GM23248 (cell line): ENCODE measurements at regions not wholly inside any gene's neighbourhood (a gene's known extent, or its start where the extent isn't known, plus 50 kb on each side); places are given as distances from the start of the nearest gene placed in this dataset.
"Not testable (repeated sequence)": the region's sequence is repeated elsewhere in the genome, so short reads cannot be mapped to it uniquely, and the experiment has no call there.

Source experiments
- DNase-seq: peaks from one replicate; pipeline ENCODE4 v3.0.0-alpha.2; 2015
- H2AFZ ChIP-seq: fragments of 200-600 bp; sonication (generic); 2 replicates; pipeline ENCODE4 v1.6.1; 2016; ENCODE audit warnings: antibody characterized with exemption
- H3F3A ChIP-seq: fragments of 200-600 bp; sonication (generic); 2 replicates; pipeline ENCODE4 v1.6.1; 2016; ENCODE audit warnings: mild to moderate bottlenecking, antibody characterized with exemption, mixed run types; ENCODE audit not compliant: insufficient read depth
- H3K27ac ChIP-seq: fragments of 200-600 bp; sonication (generic); 2 replicates; pipeline ENCODE4 v1.5.1; 2016; ENCODE audit warnings: mild to moderate bottlenecking
- H3K27me3 ChIP-seq: fragments of 200-600 bp; sonication (generic); replicated peaks from 2 replicates; pipeline ENCODE4 v1.6.1; 2016; ENCODE audit warnings: mild to moderate bottlenecking; ENCODE audit not compliant: insufficient read depth
- H3K36me3 ChIP-seq: fragments of 200-600 bp; sonication (generic); 2 replicates; pipeline ENCODE4 v1.6.1; 2016; ENCODE audit warnings: low read depth, mild to moderate bottlenecking
- H3K4me1 ChIP-seq: fragments of 200-600 bp; sonication (generic); 2 replicates; pipeline ENCODE4 v1.6.1; 2016; ENCODE audit warnings: mild to moderate bottlenecking; ENCODE audit not compliant: insufficient read depth
- H3K4me2 ChIP-seq: fragments of 200-600 bp; sonication (generic); one replicate; pipeline ENCODE4 v1.6.1; 2016; ENCODE audit warnings: mild to moderate bottlenecking; ENCODE audit not compliant: unreplicated experiment
- H3K4me3 ChIP-seq: fragments of 200-600 bp; sonication (generic); 2 replicates; pipeline ENCODE4 v1.5.1; 2016; ENCODE audit warnings: mild to moderate bottlenecking
- H3K79me2 ChIP-seq: fragments of 200-600 bp; sonication (generic); 2 replicates; pipeline ENCODE4 v1.6.1; 2016; ENCODE audit warnings: mild to moderate bottlenecking; ENCODE audit not compliant: insufficient read depth
- H3K9ac ChIP-seq: fragments of 200-600 bp; sonication (generic); 2 replicates; pipeline ENCODE4 v1.6.1; 2016; ENCODE audit warnings: mild to moderate bottlenecking
- H3K9me2 ChIP-seq: fragments of 200-600 bp; sonication (generic); 2 replicates; pipeline ENCODE4 v1.6.1; 2016; ENCODE audit warnings: mixed run types, mild to moderate bottlenecking, moderate library complexity; ENCODE audit not compliant: insufficient read depth
- H3K9me3 ChIP-seq: fragments of 200-600 bp; sonication (generic); one replicate; pipeline ENCODE4 v1.6.1; 2017; ENCODE audit warnings: low read depth
- H4K20me1 ChIP-seq: fragments of 200-600 bp; sonication (generic); 2 replicates; pipeline ENCODE4 v1.6.0; 2016; ENCODE audit not compliant: insufficient read depth
- EZH2 ChIP-seq: fragments of 200-600 bp; sonication (generic); IDR thresholded peaks from 2 replicates; pipeline ENCODE4 v1.6.1; 2018; ENCODE audit warnings: antibody characterized with exemption, mild to moderate bottlenecking; ENCODE audit not compliant: insufficient read depth, poor library complexity, severe bottlenecking
- EZH2phosphoT487 ChIP-seq: fragments of 200-600 bp; sonication (generic); IDR thresholded peaks from 2 replicates; pipeline ENCODE4 v1.6.1; 2018; ENCODE audit warnings: antibody characterized with exemption, moderate library complexity, mild to moderate bottlenecking, low read depth; ENCODE audit not compliant: insufficient read depth
- WGBS, 2 experiments: methylation state at CpG; one replicate each; pipeline ENCODE4 v1.1.6; 2015 to 2017; ENCODE audit warnings: low lambda C conversion rate in 2 of 2, low coverage in 1 of 2; ENCODE audit errors: missing lambda C conversion rate in 2 of 2; 5-methylcytosine and 5-hydroxymethylcytosine counted together
- in situ Hi-C: fragments of 300-500 bp; cut with MboI; formaldehyde crosslinking; loops from 2 replicates; pipeline ENCODE4 v1.15.0; 2020

- H3K79me2 ChIP-seq: no peaks in the 10 kb centered on the region
- no peaks in the 10 kb centered on the region for H3K9me3 ChIP-seq
- no peak overlapping the region for H3K27ac ChIP-seq
- in situ Hi-C loops: no loop called here
- DNase-seq: no peak
- no peaks in the 10 kb centered on the region for H4K20me1 ChIP-seq
- H3K9me2 ChIP-seq: no peaks in the 10 kb centered on the region
- H3K4me1 ChIP-seq: no peaks in the 10 kb centered on the region
- no peak for TF ChIP-seq EZH2phosphoT487
- no peak overlapping the region for H3K4me2 ChIP-seq
- H3K36me3 ChIP-seq: no peaks in the 10 kb centered on the region
- no peak overlapping the region for H3K9ac ChIP-seq
- H2AFZ ChIP-seq: no peak overlapping the region
- H3F3A ChIP-seq: no peaks in the 10 kb centered on the region
- H3K27me3 ChIP-seq: no peaks in the 10 kb centered on the region
- WGBS, 2 experiments: 0% methylated on average over 2 of the region's 2 CpGs
- H3K4me3 ChIP-seq: no peak overlapping the region
These were observed 1227.6 kb upstream of the EPHA6 start for GRCh38 chr3:95586754-95587153.

GRCh38 chr3:95587641-95588040 lies 1226.8 kb upstream of the EPHA6 start:
- H3K9ac ChIP-seq, H3K4me1 ChIP-seq, H3K4me2 ChIP-seq, H3K79me2 ChIP-seq, H3K36me3 ChIP-seq, H3K27ac ChIP-seq, H2AFZ ChIP-seq, H3K9me3 ChIP-seq, DNase-seq, H4K20me1 ChIP-seq, H3K4me3 ChIP-seq, H3K27me3 ChIP-seq, H3K9me2 ChIP-seq, in situ Hi-C loops, H3F3A ChIP-seq: not testable (repeated sequence)
- WGBS, 2 experiments: 28 to 32% methylated on average over 8 of the region's 8 CpGs

- Histone ChIP-seq H3K27ac (no peak overlapping the region), H3F3A (no peaks in the 10 kb centered on the region), H3K36me3 (no peaks in the 10 kb centered on the region), H3K4me1 (no peaks in the 10 kb centered on the region), H4K20me1 (no peaks in the 10 kb centered on the region), H3K9me3 (no peaks in the 10 kb centered on the region), H3K79me2 (no peaks in the 10 kb centered on the region), H3K27me3 (no peaks in the 10 kb centered on the region), H3K9me2 (no peaks in the 10 kb centered on the region), H2AFZ (no peak overlapping the region), H3K4me2 (no peak overlapping the region), H3K4me3 (no peak overlapping the region), H3K9ac (no peak overlapping the region)
- TF ChIP-seq EZH2: no peak
- no peak for TF ChIP-seq EZH2phosphoT487
- no peak for DNase-seq
- in situ Hi-C loops: no loop called here
- 46 to 51% methylated on average over 9 to 13 of the region's 13 CpGs for WGBS, 2 experiments
These were observed 1225.9 kb upstream of the EPHA6 start for GRCh38 chr3:95588473-95588872.

GRCh38 chr3:95595416-95596075 lies 1218.8 kb upstream of the EPHA6 start:
- no peak for DNase-seq
- no peaks in the 10 kb centered on the region for H3K9me2 ChIP-seq
- H3K79me2 ChIP-seq: no peaks in the 10 kb centered on the region
- H3K9ac ChIP-seq: no peak overlapping the region
- TF ChIP-seq EZH2phosphoT487: no peak
- TF ChIP-seq EZH2: no peak
- no peak overlapping the region for H3K27ac ChIP-seq
- H3F3A ChIP-seq: no peaks in the 10 kb centered on the region
- in situ Hi-C loops: no loop called here
- H3K4me3 ChIP-seq: no peak overlapping the region
- H2AFZ ChIP-seq: no peak overlapping the region
- H3K4me2 ChIP-seq: no peak overlapping the region
- H3K36me3 ChIP-seq: no peaks in the 10 kb centered on the region
- no peaks in the 10 kb centered on the region for H4K20me1 ChIP-seq
- WGBS, 2 experiments: 60 to 75% methylated on average over 19 to 20 of the region's 26 CpGs
- H3K4me1 ChIP-seq: no peaks in the 10 kb centered on the region
- H3K9me3 ChIP-seq: no peaks in the 10 kb centered on the region
- no peaks in the 10 kb centered on the region for H3K27me3 ChIP-seq

GRCh38 chr3:95607926-95608325 lies 1206.5 kb upstream of the EPHA6 start:
- TF ChIP-seq EZH2: no peak
- Histone ChIP-seq H2AFZ (no peak overlapping the region), H3K27ac (no peak overlapping the region), H3K27me3 (no peaks in the 10 kb centered on the region), H3K36me3 (no peaks in the 10 kb centered on the region), H3K9me2 (no peaks in the 10 kb centered on the region), H3K79me2 (no peaks in the 10 kb centered on the region), H3K4me3 (no peak overlapping the region), H3K4me2 (no peak overlapping the region), H3K4me1 (no peaks in the 10 kb centered on the region), H4K20me1 (no peaks in the 10 kb centered on the region), H3K9ac (no peak overlapping the region), H3K9me3 (peaks cover 3% of the 10 kb centered on the region), H3F3A (no peaks in the 10 kb centered on the region)
- in situ Hi-C loops: no loop called here
- 2 to 24% methylated on average over 1 of the region's 1 CpG for WGBS, 2 experiments
- no peak for DNase-seq
